SU-DHL-6 (cell line): ENCODE measurements at regions not wholly inside any gene's neighbourhood (a gene's known extent, or its start where the extent isn't known, plus 50 kb on each side); places are given as distances from the start of the nearest gene placed in this dataset.

ENCODE experiments used
- H2AFZ ChIP-seq: fragments of 200-600 bp; sonication (generic); 2 replicates; pipeline ENCODE4 v1.6.1; 2014; ENCODE audit warnings: low read depth, mild to moderate bottlenecking, moderate library complexity, mixed read lengths, antibody characterized with exemption, low read length; ENCODE audit not compliant: severe bottlenecking
- H3F3A ChIP-seq: fragments of 200-600 bp; shearing (Covaris generic); 2 replicates; pipeline ENCODE4 v1.6.0; 2016; ENCODE audit warnings: antibody characterized with exemption, mild to moderate bottlenecking; ENCODE audit not compliant: insufficient read depth
- H3K27ac ChIP-seq: fragments of 200-600 bp; sonication (generic); 2 replicates; pipeline ENCODE4 v1.5.1; 2016; ENCODE audit warnings: low read depth, mild to moderate bottlenecking, low read length, moderate library complexity, mixed read lengths
- H3K27me3 ChIP-seq: fragments of 200-600 bp; sonication (generic), shearing (Covaris generic); 2 replicates; pipeline ENCODE4 v1.6.0; 2014; ENCODE audit warnings: mild to moderate bottlenecking, low read length
- H3K36me3 ChIP-seq: fragments of 200-600 bp; sonication (generic); 2 replicates; pipeline ENCODE4 v1.6.1; 2014; ENCODE audit warnings: mild to moderate bottlenecking, low read length, mixed read lengths
- H3K4me2 ChIP-seq: fragments of 300-600, 200-600 bp; shearing (Covaris generic), sonication (generic); 2 replicates; pipeline ENCODE4 v1.6.0; 2014; ENCODE audit warnings: low read length, low read depth, mild to moderate bottlenecking; ENCODE audit not compliant: poor library complexity, severe bottlenecking
- H3K4me3 ChIP-seq: fragments of 200-600 bp; sonication (generic); 2 replicates; pipeline ENCODE4 v1.5.1; 2014; ENCODE audit warnings: antibody characterized with exemption, low read length, mild to moderate bottlenecking, mixed read lengths; ENCODE audit not compliant: insufficient read depth, poor library complexity, severe bottlenecking
- H3K79me2 ChIP-seq: fragments of 200-600 bp; sonication (generic); 2 replicates; pipeline ENCODE4 v1.6.1; 2014; ENCODE audit warnings: mild to moderate bottlenecking, low read length, moderate library complexity; ENCODE audit not compliant: insufficient read depth
- H3K9ac ChIP-seq: fragments of 200-600 bp; sonication (generic); 2 replicates; pipeline ENCODE4 v1.7.0; 2014; ENCODE audit warnings: mild to moderate bottlenecking, low read length
- H3K9me2 ChIP-seq: fragments of 200-600 bp; sonication (generic); replicated peaks from 2 replicates; pipeline ENCODE4 v1.6.1; 2014; ENCODE audit warnings: low read length; ENCODE audit not compliant: insufficient read depth
- H3K9me3 ChIP-seq: fragments of 200-600 bp; sonication (generic); 2 replicates; pipeline ENCODE4 v1.6.1; 2014; ENCODE audit warnings: low read length, mixed read lengths; ENCODE audit not compliant: insufficient read depth
- H4K20me1 ChIP-seq: fragments of 200-600 bp; sonication (generic); 2 replicates; pipeline ENCODE4 v1.6.1; 2014; ENCODE audit warnings: low read depth, mild to moderate bottlenecking, antibody characterized with exemption, low read length, moderate library complexity, mixed read lengths
- EZH2phosphoT487 ChIP-seq: fragments of 200-600 bp; sonication (generic), shearing (Covaris generic); conservative IDR thresholded peaks from 2 replicates; pipeline ENCODE4 v1.6.1; 2018; ENCODE audit warnings: mild to moderate bottlenecking, antibody characterized with exemption, low read length, moderate library complexity, mixed read lengths
- TF ChIP-seq, protein P1 (sequence below): fragments of 200-600 bp; sonication (generic); IDR thresholded peaks from one replicate; pipeline ENCODE4 v1.5.1; 2017; ENCODE audit warnings: antibody characterized with exemption, mild to moderate bottlenecking, low read length, moderate library complexity; ENCODE audit not compliant: insufficient read depth, poor library complexity, severe bottlenecking

DNA sequence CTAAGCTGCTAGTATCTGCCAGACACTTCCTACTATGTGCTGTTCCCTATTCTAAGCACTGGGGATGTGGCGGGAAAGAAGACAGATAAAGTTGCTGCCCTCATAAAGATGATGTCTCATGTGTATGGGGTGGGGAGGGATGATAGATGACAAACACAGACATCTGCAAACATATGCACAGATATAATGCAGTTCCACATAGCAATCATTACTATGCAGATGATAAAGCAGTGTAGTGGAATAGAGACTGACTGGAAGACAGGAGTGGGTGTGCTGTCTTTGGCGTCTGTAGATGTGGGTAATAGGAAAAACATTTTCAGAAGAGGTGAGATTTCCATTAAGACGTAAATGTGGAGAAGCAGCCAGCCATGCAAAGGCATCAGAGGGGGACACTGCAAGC is 243.6 kb downstream of the DPY19L2 start:
- Histone ChIP-seq H3K9me3 (no peaks in the 10 kb centered on the region), H3K9ac (no peak overlapping the region), H4K20me1 (no peaks in the 10 kb centered on the region), H2AFZ (no peak overlapping the region), H3K27me3 (no peaks in the 10 kb centered on the region), H3K9me2 (no peaks in the 10 kb centered on the region), H3K79me2 (no peaks in the 10 kb centered on the region), H3F3A (no peaks in the 10 kb centered on the region), H3K36me3 (no peaks in the 10 kb centered on the region), H3K4me2 (no peak overlapping the region), H3K27ac (no peak overlapping the region), H3K4me3 (no peak overlapping the region)
- TF ChIP-seq, protein P1, sequence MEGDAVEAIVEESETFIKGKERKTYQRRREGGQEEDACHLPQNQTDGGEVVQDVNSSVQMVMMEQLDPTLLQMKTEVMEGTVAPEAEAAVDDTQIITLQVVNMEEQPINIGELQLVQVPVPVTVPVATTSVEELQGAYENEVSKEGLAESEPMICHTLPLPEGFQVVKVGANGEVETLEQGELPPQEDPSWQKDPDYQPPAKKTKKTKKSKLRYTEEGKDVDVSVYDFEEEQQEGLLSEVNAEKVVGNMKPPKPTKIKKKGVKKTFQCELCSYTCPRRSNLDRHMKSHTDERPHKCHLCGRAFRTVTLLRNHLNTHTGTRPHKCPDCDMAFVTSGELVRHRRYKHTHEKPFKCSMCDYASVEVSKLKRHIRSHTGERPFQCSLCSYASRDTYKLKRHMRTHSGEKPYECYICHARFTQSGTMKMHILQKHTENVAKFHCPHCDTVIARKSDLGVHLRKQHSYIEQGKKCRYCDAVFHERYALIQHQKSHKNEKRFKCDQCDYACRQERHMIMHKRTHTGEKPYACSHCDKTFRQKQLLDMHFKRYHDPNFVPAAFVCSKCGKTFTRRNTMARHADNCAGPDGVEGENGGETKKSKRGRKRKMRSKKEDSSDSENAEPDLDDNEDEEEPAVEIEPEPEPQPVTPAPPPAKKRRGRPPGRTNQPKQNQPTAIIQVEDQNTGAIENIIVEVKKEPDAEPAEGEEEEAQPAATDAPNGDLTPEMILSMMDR: no peak
- TF ChIP-seq EZH2phosphoT487: no peak

DNA sequence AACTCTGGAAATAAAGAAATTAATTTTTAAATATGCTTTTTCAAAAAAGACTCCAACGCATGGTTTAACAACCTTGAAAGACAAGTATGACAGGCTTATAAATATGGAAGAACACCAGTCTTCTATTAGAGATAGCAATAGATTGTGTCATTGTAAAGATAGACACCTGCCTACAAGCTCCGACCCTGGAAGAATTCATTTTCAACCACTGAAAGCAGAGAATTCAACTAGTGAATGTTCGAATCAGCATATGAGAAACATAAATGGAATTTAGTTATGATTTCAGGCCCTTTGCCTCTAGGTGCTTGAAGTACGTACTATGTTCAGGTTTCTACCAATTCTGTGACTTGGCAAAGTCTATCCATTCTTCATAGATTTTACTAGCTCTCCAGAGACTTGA is 244.5 kb downstream of the DPY19L2 start:
- Histone ChIP-seq H3K27ac (no peak overlapping the region), H3K79me2 (no peaks in the 10 kb centered on the region), H3K4me3 (no peak overlapping the region), H3K9ac (no peak overlapping the region), H3K9me3 (no peaks in the 10 kb centered on the region), H3F3A (no peaks in the 10 kb centered on the region), H4K20me1 (no peaks in the 10 kb centered on the region), H3K27me3 (no peaks in the 10 kb centered on the region), H2AFZ (no peak overlapping the region), H3K36me3 (no peaks in the 10 kb centered on the region), H3K9me2 (no peaks in the 10 kb centered on the region), H3K4me2 (no peak overlapping the region)
- no peak for TF ChIP-seq EZH2phosphoT487
- TF ChIP-seq, protein P1: no peak

DNA sequence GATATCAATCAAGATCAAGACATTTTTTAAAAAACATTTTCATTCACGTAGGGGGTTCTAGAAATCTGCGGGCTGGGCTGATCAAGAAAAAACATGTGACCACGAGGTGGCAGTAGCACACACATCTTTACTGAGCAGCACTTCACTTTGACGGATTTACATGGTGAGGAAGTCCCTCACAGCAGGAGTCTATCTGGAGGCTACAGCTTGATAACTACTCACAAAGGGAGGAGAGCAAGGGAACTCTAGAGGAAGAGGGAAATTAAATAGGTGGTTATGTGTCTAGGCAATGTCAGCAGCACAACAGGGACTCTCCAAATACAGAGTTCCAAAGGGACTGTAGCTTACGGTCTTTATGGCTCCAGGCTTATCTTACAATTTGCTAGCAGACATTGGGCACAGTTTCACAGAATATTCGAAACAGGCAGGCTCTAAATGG is 248.1 kb downstream of the DPY19L2 start:
- H3F3A ChIP-seq: no peaks in the 10 kb centered on the region
- H3K4me2 ChIP-seq: no peak overlapping the region
- H3K4me3 ChIP-seq: no peak overlapping the region
- H3K27ac ChIP-seq: no peak overlapping the region
- H4K20me1 ChIP-seq: no peaks in the 10 kb centered on the region
- H2AFZ ChIP-seq: peak overlapping the region; percentile 23
- H3K27me3 ChIP-seq: no peaks in the 10 kb centered on the region
- TF ChIP-seq, protein P1: peak; percentile 64
- no peak for TF ChIP-seq EZH2phosphoT487
- H3K9me3 ChIP-seq: no peaks in the 10 kb centered on the region
- no peaks in the 10 kb centered on the region for H3K36me3 ChIP-seq
- no peaks in the 10 kb centered on the region for H3K9me2 ChIP-seq
- H3K79me2 ChIP-seq: no peaks in the 10 kb centered on the region
- H3K9ac ChIP-seq: no peak overlapping the region

DNA sequence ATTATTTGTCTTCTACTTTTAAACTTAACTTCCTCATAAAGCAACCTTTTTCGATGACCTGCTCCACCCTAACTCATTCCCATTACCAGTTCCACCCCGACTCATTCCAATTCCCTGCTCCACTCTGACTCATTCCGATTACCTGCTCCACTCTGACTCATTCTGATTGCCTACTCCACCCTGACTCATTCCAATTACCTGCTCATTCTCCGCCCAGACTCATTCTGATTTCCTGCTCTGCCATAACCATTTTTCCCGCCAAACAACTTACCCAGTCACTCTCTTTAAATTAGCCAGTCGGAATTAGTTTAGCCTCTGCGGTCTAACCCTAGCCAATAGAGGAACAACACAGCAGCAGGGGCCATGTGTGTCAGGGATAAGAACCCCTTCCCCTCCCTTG is 249.1 kb downstream of the DPY19L2 start:
- H2AFZ ChIP-seq: no peak overlapping the region
- no peaks in the 10 kb centered on the region for H3K27me3 ChIP-seq
- H3K4me3 ChIP-seq: no peak overlapping the region
- TF ChIP-seq, protein P1: no peak
- no peak for TF ChIP-seq EZH2phosphoT487
- no peaks in the 10 kb centered on the region for H4K20me1 ChIP-seq
- no peaks in the 10 kb centered on the region for H3K79me2 ChIP-seq
- no peaks in the 10 kb centered on the region for H3K36me3 ChIP-seq
- H3K9me2 ChIP-seq: no peaks in the 10 kb centered on the region
- H3K9ac ChIP-seq: no peak overlapping the region
- no peaks in the 10 kb centered on the region for H3K9me3 ChIP-seq
- no peaks in the 10 kb centered on the region for H3F3A ChIP-seq
- no peak overlapping the region for H3K4me2 ChIP-seq
- no peak overlapping the region for H3K27ac ChIP-seq
